ENCODE measurements at regions not wholly inside any gene's neighbourhood (a gene's known extent, or its start where the extent isn't known, plus 50 kb on each side); places are given as distances from the start of the nearest gene placed in this dataset.
A peak's percentile ranks its signal among the peaks of the same experiment; 100 is the strongest.

DNA sequence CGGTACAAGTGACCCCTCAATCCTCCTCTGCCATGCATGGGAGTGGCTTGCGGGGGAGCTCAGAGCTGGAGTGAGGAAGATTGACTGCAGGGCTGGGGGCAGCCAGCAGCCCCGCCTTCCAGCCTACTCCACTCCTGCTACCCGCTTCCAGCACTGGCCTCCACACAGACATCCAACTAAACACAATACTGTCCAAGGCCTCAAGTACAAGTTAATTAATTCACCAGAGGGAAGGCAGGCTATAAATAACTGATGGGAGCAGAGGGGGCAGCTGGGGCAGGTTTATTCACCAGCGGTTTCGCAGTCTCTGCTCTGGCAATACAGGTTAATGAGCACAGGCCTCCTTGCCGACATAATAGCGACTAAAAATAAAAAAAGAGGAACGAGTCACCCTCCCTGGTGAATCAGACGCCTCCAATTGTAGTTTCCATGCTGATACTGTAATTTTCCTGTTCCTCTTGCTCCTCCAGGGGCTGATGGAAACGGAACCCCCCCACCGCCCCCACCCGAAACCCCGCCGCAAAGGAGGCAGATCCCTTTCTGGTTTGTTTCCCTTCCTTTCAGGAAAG lies 166.4 kb upstream of the TLE3 start:
- DNase-seq (ENCODE audit: low spot score), result no peak

DNA sequence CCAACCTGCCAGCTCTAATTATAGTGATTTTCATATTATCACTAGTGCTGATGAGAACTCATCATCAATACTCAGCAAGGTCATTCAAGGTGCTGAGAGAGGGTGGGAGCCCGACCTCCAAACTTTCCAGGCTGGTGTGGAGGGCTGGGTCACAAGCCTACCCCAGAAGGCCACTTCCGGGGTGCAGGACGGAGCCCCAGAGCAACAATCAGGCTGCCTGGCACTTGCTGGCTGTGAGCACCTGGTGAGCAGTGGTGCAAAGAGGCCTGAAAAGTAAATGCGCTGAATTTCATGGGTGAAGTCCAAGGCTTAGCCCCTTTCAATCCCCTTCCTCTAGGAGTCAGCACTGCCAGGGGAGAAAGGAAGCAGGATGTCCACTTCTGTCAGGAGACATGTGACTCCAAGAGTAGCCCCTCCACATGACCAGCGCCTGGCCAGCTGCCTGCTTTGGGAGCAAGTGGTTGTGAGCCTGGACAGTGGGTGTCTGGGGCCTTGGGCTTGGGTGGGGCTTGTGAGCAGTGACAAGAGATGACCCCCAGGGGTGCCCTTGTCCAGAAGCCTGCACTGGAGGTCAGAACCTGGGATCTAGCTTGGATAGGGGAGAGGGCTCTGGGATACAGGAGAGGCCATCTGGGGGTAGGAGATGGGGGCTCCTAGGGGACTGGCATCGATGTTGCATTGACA lies 165.0 kb upstream of the TLE3 start:
- DNase-seq (ENCODE audit: low spot score), result no peak

DNA sequence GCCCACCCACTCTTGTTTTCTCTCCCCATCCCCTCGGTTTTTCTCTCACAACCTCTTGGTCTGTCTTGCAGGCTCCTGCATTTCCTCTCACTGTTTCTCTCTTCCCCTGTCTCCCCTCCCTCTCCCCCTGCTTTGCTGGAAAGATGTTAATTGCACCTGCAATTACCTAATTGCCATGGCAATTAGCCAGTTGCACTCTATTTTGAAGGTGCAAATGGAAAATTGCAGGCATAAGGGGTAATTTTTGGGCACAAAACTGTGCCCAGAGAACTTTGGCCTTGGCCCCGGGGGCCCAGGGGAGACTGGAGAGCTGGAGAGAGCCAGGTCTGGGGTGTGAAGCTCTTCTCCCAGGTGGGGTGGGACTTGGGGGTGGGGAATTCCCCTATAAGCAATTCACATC lies 164.5 kb upstream of the TLE3 start:
- no peak for DNase-seq (ENCODE audit: low spot score)

DNA sequence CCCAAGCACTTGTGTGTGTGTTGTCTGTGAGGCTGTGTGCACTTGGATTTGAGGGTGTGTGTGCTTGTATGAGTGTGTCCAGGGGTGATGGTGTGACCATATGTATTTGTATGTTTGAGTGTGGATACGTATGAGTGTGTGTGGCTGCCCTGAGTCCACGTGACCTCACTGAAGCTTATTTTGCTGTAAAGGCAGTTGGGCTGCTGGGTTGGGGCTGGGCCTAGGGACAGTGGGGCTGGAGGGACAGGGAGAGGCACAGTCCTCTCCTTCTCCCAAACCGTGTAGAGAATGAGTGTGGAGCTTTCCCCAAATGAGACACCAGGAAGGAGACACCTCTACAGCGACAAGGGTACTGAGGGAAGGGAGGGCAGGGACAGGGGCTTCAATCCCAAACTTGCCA lies 163.4 kb upstream of the TLE3 start:
- no peak for DNase-seq (ENCODE audit: low spot score)

DNA sequence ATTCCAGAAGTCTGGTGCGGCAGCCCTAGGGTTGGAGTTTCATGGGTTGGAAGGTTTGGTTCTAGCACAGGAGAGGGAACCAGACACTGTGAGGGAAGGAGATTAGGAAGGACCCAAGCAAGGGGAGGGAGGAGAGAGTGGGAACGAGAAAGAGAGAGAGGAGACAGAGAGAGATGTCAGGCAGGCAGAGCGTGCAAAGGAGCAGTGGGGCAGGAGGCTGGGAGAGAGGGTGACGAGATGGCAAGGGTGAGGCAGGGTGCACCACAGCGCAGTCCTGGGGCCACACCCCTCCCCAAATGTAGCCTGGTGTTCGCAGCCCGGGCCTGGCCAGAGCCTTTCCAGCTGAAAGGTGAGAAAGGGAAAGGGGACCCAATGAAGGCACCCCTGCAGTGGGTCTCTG lies 162.9 kb upstream of the TLE3 start:
- no peak for DNase-seq (ENCODE audit: low spot score)

DNA sequence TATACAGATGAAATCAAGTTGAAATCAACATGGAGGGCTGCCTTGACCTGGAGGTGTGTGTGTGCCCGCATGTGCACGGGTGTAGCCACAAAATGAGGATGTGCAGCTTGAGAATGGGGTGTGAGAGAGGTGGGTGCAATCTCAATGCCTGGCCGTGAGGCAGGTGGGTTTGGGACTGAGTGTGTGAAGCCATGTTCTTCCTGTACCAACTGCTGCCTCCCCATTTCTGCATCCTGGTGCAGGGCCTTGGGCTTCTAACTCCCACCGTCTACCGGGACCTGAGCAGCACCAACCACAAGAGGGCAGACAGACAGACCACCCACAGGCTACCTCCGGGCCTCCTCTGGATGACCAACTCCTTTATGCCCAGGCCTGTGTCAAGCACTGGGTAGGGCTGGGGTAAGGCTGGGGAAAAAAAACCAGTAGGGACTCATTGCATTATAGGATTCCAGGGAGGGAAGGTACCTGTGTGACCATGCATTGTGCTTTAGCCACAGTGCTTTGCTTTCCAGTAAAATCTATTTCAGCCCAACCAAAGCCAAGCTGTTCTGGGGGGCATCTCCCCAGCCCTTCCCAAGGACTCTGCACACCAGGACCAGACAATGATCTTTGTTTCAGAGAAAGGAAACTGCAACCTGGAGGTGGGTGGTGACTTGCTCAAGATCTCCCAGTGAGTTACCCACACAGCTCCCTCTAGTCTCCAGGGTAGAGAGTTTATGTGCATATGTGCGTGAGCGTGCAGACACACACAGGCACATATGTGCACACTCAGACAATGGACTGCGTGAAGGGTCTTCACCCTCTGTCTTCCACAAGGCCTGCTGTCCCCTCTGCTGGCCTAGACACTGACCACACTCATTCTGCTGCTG lies 162.2 kb upstream of the TLE3 start:
- no peak for DNase-seq (ENCODE audit: low spot score)

DNA sequence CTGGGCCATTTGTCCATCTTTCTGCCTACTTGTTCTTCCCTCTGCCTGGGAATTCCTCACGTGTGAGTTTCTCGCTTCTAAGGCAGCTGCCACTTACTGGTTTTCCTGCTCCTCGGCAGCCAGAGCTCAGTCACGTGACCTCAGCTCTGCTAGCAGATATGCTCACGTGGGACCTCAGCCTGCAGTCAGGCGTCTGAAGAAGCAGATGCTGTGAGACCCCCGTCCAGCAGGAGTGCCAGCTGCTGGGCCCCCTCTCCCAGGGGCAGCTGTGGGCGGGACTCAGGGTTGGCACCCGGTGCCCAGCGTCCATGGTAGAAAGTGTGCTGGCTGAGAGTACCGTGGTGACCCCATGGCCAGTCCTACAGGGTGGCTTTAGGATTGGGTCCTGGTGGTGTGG lies 161.3 kb upstream of the TLE3 start:
- DNase-seq (ENCODE audit: low spot score), result peak; percentile 81

DNA sequence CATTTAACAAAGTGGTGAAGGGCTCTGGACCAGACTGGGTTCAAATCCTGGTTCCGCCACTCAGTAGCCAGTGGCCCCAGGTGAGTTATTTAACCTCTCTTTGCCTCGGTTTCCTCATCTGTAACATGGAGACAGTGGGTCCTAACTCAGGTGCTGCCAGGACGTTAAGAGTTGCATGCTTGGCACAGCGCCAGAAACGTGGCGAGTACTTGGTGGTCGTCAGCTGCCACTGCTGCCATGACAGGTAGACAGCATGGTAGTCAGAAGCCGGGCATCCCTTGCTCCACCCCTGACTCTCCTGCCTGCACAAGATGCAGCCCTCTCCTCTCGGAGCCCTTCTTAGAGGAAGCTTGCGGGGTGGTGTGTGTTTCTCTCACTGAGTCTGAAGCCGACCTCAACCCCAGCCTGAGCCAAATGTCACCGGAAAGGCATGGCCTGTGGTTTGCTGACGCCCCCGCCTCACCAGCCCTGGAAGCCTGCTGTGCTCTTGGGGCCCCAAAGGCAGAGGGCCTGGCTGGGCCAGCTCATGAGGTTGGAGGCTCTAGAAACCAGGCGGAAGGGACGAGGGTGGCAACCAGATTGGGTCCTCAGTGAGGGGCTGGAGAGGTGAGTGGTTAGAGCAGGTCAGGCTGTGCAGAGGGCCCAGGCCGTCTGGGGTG lies 160.8 kb upstream of the TLE3 start:
- DNase-seq (ENCODE audit: low spot score), result no peak

DNA sequence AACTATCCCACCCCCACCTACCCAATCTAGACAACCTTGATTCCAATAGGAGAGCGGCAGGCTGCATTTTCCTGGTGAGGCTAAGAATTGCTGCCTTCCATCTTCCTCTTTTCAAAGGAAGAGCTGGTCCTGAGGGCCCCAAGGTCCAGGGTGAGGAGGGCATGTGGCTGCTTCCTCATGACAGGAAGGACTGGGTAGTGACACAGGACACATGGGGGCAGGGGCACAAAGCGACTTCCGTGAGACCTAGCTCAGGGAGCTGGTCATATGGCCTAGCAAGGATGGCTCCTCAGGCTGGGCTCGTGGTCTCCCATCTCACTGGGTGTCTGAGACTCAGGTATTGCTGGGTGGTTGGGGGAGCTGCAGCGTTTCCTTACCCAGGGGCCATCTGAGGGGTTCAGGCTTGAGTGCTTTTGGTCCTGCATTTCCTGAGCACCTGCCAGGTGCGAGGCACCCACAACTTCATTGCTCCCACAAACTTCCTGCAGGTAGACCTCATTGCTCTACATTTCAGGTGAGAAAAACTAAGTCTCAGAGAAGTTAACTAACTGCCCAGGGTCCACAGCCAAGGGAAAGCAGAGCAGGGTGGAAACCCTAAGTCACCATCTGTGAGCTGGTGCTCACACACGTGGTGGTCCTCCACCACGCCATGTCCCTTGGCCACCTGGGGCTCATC lies 160.0 kb upstream of the TLE3 start:
- no peak for DNase-seq (ENCODE audit: low spot score)

DNA sequence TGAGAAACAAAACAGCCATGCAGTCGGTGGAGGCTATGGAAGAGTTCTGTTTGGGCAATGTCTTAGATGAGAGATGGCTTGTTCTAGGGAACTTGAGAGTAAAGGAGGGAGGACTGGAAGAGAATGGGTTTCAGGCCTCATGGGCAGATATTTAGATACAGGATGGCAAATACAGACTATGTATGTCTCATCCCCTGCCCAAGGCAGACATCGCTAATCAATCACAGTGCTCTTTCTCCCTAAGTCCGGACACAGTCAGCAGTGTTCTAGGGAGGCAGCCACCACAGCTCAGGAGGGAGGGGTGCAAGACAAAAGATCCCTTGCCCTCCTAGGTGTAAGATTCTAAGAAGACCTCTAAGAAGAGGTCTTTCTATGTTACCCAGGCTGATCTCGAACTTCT lies 159.3 kb upstream of the TLE3 start:
- DNase-seq (ENCODE audit: low spot score), result no peak

DNA sequence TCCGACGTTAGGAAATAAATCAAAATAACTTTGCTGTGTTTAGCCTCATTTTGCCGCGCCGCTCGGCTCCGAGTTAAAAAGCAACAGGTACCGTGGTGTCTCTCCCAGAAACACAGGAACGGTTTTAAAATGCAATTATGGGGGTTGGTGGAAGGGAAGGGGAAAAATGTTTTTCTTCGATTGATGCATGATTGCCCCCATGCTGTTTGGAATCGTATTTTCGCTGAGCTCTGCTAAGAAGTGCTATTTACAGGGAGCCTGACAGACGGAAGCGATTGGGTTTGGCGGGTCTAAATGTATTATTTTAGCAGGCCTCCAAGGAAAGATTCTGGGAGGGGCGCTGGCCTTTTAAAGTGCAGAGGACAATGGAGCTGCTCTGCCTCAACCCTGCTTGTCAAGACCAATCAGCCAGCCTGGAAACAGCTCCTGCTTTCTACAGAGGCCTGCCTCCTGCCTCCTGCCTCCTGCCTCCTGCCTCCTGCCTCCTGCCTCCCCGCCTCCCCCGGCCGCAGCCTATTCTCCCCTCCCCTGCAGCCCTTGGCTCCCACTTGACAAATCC lies 156.7 kb upstream of the TLE3 start:
- no peak for DNase-seq (ENCODE audit: low spot score)

DNA sequence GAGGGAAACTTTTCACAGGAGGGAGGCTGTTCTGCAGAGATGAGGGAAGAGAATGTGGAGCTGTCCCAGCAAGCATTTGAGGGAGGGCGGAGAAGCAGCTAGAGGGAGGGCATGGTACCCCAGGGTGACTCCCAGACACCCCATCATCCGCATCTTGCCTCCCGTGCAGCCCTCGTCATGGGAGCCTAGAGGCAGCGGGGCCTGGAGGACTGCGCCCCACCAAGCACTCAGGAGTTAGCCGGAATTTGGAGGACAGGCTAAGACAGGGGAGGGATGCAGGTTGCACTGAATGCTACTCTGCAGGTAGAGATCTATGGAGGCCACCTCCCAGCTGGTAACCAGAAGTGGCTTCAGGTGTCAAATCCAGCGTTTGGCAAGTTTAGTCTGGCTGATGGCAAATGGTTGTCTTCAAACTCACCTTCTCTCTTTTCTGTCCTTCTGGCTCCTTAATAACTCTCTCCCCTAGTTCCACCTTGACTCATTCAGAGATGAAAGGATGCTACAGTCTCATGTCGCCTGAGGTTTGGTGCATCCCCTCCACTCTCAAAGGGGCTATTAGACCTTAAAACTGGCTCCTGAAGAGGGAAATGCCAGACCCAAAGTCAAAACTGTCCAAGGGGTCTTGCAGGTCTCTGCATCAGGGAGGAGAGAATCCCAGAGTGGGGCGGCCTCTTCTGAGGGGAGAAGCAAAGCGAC lies 155.9 kb upstream of the TLE3 start:
- no peak for DNase-seq (ENCODE audit: low spot score)

DNA sequence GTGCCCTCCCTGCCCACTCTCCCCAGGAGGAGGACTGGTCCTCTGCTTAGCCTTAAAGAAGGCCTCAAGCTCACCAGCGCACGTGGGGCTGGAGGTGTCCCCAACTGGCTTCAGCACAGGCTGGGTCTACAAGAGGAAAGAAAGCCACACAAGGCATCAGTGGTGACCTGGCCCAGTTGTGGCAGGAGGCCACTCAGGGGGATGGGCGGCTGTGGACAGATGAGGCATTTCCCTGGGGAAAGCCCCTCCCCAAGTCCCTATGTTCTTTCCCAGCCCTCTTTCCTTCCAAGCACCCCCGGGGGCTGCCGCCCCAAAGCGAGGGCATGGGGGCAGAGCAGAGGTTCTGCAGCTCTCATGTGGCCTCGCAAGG lies 155.2 kb upstream of the TLE3 start:
- no peak for DNase-seq (ENCODE audit: low spot score)

DNA sequence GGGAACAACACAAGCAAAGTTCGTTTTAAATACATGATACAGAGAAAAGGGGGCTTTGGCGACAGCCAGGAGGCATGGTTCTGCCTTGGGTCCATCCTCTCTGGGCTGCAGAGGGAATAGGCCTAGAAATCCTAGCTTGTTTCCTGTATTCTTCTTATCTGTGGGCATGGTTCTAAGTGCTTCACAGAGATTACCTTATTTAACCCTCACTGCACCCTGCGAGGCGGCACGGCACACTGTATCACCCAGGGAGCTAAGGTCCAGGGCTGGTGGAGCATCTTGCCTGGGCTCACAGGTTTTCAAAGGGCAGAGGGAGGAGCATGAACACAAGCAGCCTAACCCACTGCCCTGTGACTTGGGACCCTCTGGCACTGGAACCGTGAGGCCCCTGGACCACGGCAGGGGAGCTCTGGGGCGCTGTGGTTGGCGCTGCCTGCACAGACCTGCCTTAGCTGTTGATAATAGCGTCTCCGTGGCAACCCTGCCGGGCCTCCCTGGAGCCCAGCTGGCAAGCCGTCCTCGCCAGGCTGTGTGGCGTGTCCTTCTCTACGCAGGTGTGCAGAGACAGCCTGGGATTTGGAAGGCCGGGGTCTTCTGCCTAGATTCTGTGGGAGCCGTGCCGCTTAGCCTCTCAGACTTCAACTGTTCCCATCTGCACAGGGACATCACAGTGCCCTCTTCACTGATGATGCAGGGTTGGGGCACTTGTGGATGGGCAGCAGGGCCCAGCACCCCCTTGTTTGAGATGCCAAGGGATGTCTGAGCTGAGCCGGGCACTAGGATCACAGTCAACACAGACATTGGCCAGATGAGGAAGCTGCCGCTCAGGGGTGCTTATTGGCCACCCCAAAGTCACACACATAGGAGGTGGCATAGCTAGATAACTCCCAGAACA lies 154.6 kb upstream of the TLE3 start:
- DNase-seq (ENCODE audit: low spot score), result no peak

DNA sequence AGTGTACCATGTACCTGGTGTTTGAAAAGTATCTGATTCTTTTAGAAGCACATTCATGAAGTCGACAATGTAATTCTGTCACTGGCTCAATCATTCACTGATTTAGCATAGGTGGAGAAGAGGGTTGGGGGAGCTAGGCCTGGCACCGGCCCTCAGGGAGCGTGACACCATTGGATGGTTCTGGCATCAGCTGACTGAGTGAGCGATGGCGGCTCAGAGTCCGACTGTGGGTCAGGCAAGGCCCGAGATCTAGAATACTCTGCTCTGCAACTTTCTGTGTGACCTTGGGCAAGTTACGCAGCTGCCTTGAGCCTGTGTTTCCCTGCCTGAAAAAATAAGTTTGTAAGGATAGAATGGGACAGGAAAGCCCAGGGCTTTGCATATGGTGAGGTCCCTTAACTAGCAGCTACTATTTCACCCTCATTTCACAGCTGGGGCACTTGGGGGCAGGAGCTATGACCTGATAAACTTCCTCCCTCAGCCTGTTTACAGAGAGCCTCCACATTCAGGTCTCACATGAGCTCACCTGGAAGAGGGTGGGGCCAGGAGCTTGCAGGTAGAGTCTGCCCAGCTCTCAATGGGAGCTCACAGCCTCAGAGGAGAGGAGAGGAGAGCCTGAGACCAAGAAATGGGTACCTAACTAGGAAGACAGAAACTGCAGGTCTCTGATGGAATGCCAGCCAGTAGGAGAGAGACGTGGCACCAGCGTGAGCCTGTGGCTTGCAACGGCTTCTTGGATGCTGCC lies 153.7 kb upstream of the TLE3 start:
- no peak for DNase-seq (ENCODE audit: low spot score)

DNA sequence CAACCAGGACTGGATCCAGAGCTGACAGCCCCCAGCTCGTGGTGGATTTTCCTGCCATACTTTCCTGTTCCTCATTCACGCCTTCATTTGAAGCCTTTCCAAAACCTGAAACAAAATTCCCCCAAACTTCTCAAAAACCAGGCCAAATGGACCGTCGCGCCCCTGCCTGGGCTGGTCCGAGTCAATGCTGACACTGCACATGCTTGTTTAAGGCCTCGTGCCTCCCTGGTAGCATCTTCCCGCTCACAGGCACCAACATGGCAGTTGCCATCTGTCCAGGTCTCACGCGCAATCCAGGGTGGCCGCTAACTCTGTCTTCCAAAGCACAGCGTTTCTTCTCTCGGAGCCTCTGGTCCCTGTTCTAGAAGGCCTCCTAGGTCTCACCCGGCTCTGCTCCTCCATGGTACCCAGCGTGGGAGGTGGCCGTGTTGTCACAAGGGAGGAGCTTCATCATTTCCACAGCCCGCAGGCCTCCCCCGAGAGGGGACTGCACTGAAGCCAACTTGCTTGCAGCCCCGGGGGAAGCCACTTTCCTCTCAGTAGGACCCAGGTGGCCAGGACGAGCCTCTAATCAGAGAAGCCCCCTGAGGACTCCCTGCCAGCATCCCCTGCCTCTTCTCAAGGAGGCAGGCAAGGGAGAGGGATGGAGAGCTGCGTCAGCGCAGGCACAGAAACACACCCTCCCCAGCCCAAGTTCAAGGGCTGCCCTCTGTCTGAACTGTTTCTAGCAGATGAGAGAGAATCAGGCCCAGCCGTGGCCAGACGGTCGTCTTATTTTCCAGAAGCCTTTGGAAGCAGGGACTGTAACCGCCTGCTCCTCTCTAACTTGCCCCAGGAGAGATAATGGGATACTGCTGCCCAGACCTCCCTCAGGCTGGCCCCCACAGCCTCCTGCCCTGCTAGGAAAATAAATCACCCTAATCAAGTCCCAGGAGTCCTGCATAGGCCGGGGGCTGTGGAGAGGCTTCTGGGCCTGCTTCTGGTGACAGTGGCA lies 152.8 kb upstream of the TLE3 start:
- DNase-seq (ENCODE audit: low spot score), result no peak

DNA sequence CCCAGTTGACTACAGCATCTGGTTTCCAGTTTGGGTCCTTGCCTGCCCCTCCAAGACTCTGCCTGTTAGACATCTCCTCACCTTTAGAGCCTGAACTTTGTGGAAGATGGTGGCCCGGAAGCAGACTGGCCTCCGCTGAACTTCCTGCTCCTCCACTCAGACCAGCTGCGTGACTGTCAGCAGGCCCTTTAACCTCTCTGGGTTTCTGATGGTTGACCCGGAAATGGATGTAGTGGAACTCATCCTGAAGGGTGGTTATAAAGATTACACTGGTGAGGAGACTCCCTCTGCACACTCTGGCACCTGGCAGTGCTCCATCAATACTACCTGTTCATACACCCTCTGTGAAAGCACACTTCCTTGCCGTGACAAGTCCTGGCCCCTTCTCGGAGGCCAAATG lies 151.9 kb upstream of the TLE3 start:
- DNase-seq (ENCODE audit: low spot score), result no peak

Data from AG20443 (cell line).